ENCODE measurements at regions not wholly inside any gene's neighbourhood (a gene's known extent, or its start where the extent isn't known, plus 50 kb on each side); places are given as distances from the start of the nearest gene placed in this dataset.

- no peaks in the 10 kb centered on the region for H3K23me2 ChIP-seq (ENCODE audit: insufficient read length, low read depth, low read length, poor library complexity, severe bottlenecking)
- Mint-ChIP-seq H3K9me3 (peaks cover 7 to 8% of the 10 kb centered on the region in 2 experiments; a peak in 3 of 5 replicates), H3K4me1 (no peaks in the 10 kb centered on the region), H3K27me3 (ENCODE audit: low read depth) (no peaks in the 10 kb centered on the region), H3K4me3 (no peak overlapping the region), H3K36me3 (ENCODE audit: insufficient read depth in 1 of 3, low read depth in 3 of 3) (peaks cover 0 to 4% (median 0%) of the 10 kb centered on the region in 3 experiments; a peak in 1 of 7 replicates), H3K27ac (no peak overlapping the region; a peak in 1 of 7 replicates)
- H3T11ph ChIP-seq (ENCODE audit: low read length): no peak overlapping the region
- H3K14ac ChIP-seq (ENCODE audit: insufficient read depth, low read length): 0 out of 2 replicates have a peak overlapping the region, but pooled peaks have one; percentile 51
- H2BK15ac ChIP-seq (ENCODE audit: low read depth, low read length): no peak overlapping the region
- H3K4me1 ChIP-seq (ENCODE audit: insufficient read depth, low read length): no peaks in the 10 kb centered on the region
- no peak overlapping the region for H3K23ac ChIP-seq (ENCODE audit: insufficient read length, low read depth, low read length)
- no peak overlapping the region for H3K18ac ChIP-seq (ENCODE audit: insufficient read length, low read depth, low read length)
- H4K91ac ChIP-seq (ENCODE audit: insufficient read length, low read depth, low read length): no peak overlapping the region
- H4K8ac ChIP-seq (replicated peaks; ENCODE audit: insufficient read length, low read depth, low read length): no peak overlapping the region
- no peak overlapping the region for H3K27ac ChIP-seq (ENCODE audit: insufficient read length, low read depth, low read length)
- no peak overlapping the region for H2BK5ac ChIP-seq (ENCODE audit: insufficient read length, low read length)
- no peaks in the 10 kb centered on the region for H3K9me3 ChIP-seq (ENCODE audit: control insufficient read depth, low read depth, low read length)
- WGBS (ENCODE audit: extremely low coverage, insufficient read length, low lambda C conversion rate): no CpG with 5 or more reads among the region's 2 CpGs
- H3K4me2 ChIP-seq (ENCODE audit: insufficient read depth, insufficient read length, low read length): no peak overlapping the region
- no peak; the same call in 2 of the 3 replicates for TF ChIP-seq CTCF (conservative IDR thresholded peaks at IDR 0.05)
- H2AK5ac ChIP-seq (ENCODE audit: insufficient read length, low read length): no peak overlapping the region
- H2AFZ ChIP-seq (ENCODE audit: low read length): no peak overlapping the region
- H2BK120ac ChIP-seq (ENCODE audit: low read depth, low read length, poor library complexity, severe bottlenecking): no peak overlapping the region
- no peak for DNase-seq
- no peak overlapping the region for H4K5ac ChIP-seq (ENCODE audit: insufficient read length, low read depth, low read length)
- no peaks in the 10 kb centered on the region for H3K27me3 ChIP-seq (ENCODE audit: insufficient read depth, low read length)
- H2BK20ac ChIP-seq (ENCODE audit: low read depth, low read length, poor library complexity, severe bottlenecking): no peak overlapping the region
- no peak overlapping the region for H3K56ac ChIP-seq (ENCODE audit: insufficient read length, low read depth, low read length)
- no peaks in the 10 kb centered on the region for H3K79me2 ChIP-seq (ENCODE audit: insufficient read depth, low read length)
- H4K20me1 ChIP-seq (ENCODE audit: control insufficient read depth, insufficient read depth, insufficient read length): no peaks in the 10 kb centered on the region
- no peak overlapping the region for H3K9ac ChIP-seq (ENCODE audit: extremely low read depth, insufficient read length, low read length)
- no peak overlapping the region for H3K4ac ChIP-seq (ENCODE audit: low read depth, low read length)
- no peaks in the 10 kb centered on the region for H3K79me1 ChIP-seq (ENCODE audit: insufficient read depth, low read depth, low read length, poor library complexity, severe bottlenecking)
- H2BK12ac ChIP-seq (ENCODE audit: insufficient read length, low read depth, low read length): no peak overlapping the region
Measured at GRCh38 chr2:180494286-180494685, 486.1 kb upstream of the UBE2E3 start.

Data from H9 (cell line).